Naive thymus-derived CD8-positive, alpha-beta T cell (primary cell): ENCODE measurements at regions not wholly inside any gene's neighbourhood (a gene's known extent, or its start where the extent isn't known, plus 50 kb on each side); places are given as distances from the start of the nearest gene placed in this dataset.
"Not testable (repeated sequence)": the region's sequence is repeated elsewhere in the genome, so short reads cannot be mapped to it uniquely, and the experiment has no call there.

Source experiments
- ATAC-seq, 2 donors: fragments of 150-1000 bp; cut with Tn5 transposase in 1 of 2; sonication (Bioruptor Pico), chemical (Tn5 transposase) in 1 of 2; 1 replicate in 1 of 2; 2 replicates in 1 of 2; pipeline ENCODE4 v1.10.0; 2021; ENCODE audit warnings: mild to moderate bottlenecking in 2 of 2, moderate library complexity in 2 of 2
- POLR2A ChIA-PET: fragments of 350-600 bp; sonication (Branson Sonifier 250); formaldehyde crosslinking; loops from one replicate; lab custom pipeline; 2021; ENCODE audit warnings: antibody characterized with exemption; lab: Charles Lee
- DNase-seq, 10 donors: peaks; one replicate each; pipeline versions ENCODE4 v3.0.0 to v3.0.0-alpha.2; 2020 to 2022
- H3K27ac Mint-ChIP-seq, 10 donors: one replicate each; pipeline ENCODE4 v1.8.0; 2020 to 2022; ENCODE audit warnings: mild to moderate bottlenecking in 10 of 10, mixed read lengths in 10 of 10, moderate library complexity in 4 of 10, inconsistent platforms in 1 of 10
- H3K27me3 Mint-ChIP-seq, 5 donors: one replicate each; pipeline ENCODE4 v1.8.0; 2021 to 2022; ENCODE audit warnings: mixed read lengths in 5 of 5
- H3K36me3 Mint-ChIP-seq, 3 donors: one replicate each; pipeline ENCODE4 v1.8.0; 2020 to 2022; ENCODE audit warnings: mixed read lengths in 3 of 3, mild to moderate bottlenecking in 2 of 3, inconsistent platforms in 1 of 3
- H3K4me1 Mint-ChIP-seq, 4 donors: one replicate each; pipeline ENCODE4 v1.8.0; 2021 to 2022; ENCODE audit warnings: mixed read lengths in 4 of 4
- H3K4me3 Mint-ChIP-seq, 10 donors: one replicate each; pipeline ENCODE4 v1.8.0; 2020 to 2022; ENCODE audit warnings: mild to moderate bottlenecking in 10 of 10, mixed read lengths in 10 of 10, moderate library complexity in 6 of 10, inconsistent platforms in 1 of 10
- H3K9me3 Mint-ChIP-seq, 9 donors: one replicate each; pipeline ENCODE4 v1.8.0; 2020 to 2022; ENCODE audit warnings: mixed read lengths in 9 of 9, mild to moderate bottlenecking in 3 of 9, inconsistent platforms in 1 of 9, moderate library complexity in 1 of 9

GRCh38 chr22:22296047-22296446, 51.5 kb downstream of the VPREB1 start:
- peaks cover 8 to 29% (median 23%) of the 10 kb centered on the region in 4 donors for H3K4me1 Mint-ChIP-seq
- H3K36me3 Mint-ChIP-seq, ATAC-seq, DNase-seq, H3K9me3 Mint-ChIP-seq, POLR2A ChIA-PET, H3K27me3 Mint-ChIP-seq, H3K27ac Mint-ChIP-seq: not testable (repeated sequence)
- peak overlapping the region in 8 of 10 donors; percentile 24 to 67 (median 51) for H3K4me3 Mint-ChIP-seq

GRCh38 chr22:22297159-22297793, 52.7 kb downstream of the VPREB1 start:
- H3K27me3 Mint-ChIP-seq, H3K9me3 Mint-ChIP-seq, H3K36me3 Mint-ChIP-seq, POLR2A ChIA-PET: not testable (repeated sequence)
- peak in 2 of 10 donors; percentile 2 to 14 for DNase-seq
- peak; percentile 3 to 14 for ATAC-seq
- peaks cover 15 to 39% (median 29%) of the 10 kb centered on the region in 4 donors for H3K4me1 Mint-ChIP-seq
- H3K27ac Mint-ChIP-seq: peak overlapping the region; percentile 11 to 93 (median 76)
- H3K4me3 Mint-ChIP-seq: peak overlapping the region; percentile 78 to 93 (median 87)

- not testable (repeated sequence) for H3K27me3 Mint-ChIP-seq, H3K9me3 Mint-ChIP-seq
- H3K27ac Mint-ChIP-seq: peak overlapping the region; percentile 11 to 93 (median 80)
- POLR2A ChIA-PET: interaction anchor here (0.7 kb wide), 1 partner anchor 217 kb away, joined by 3 read pairs; no protein-coding TSS in a partner anchor
- ATAC-seq (peak; percentile 96 to 98), DNase-seq (peak; percentile 68 to 87 (median 79))
- H3K4me1 Mint-ChIP-seq: peaks cover 15 to 40% (median 31%) of the 10 kb centered on the region in 4 donors
- H3K4me3 Mint-ChIP-seq: peak overlapping the region; percentile 78 to 93 (median 87)
- peaks cover 0 to 11% (median 4%) of the 10 kb centered on the region in 3 donors for H3K36me3 Mint-ChIP-seq
Measured at GRCh38 chr22:22297794-22298653, 53.4 kb downstream of the VPREB1 start.

DNA sequence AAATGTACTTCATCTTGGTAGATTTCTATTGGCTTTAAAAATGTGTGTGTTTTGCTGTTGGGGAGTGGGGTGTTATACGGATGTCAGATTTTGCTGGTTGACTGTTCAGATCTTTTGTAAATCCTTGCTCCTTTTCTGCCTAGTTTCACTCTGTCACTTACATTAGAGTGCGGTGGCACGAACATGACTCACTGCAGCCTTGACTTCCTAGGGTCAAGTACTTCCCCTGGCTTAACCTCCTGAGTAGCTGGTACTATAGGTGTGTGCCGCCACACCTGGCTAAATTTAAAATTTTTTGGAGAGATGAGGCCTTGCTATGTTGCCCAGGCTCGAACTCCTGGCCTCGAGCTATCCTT, 54.0 kb downstream of the VPREB1 start:
- peaks cover 15 to 40% (median 31%) of the 10 kb centered on the region in 4 donors for H3K4me1 Mint-ChIP-seq
- peak overlapping the region in 5 of 10 donors; percentile 74 to 87 (median 81) for H3K27ac Mint-ChIP-seq
- H3K36me3 Mint-ChIP-seq, H3K27me3 Mint-ChIP-seq, DNase-seq, POLR2A ChIA-PET, ATAC-seq, H3K9me3 Mint-ChIP-seq: not testable (repeated sequence)
- H3K4me3 Mint-ChIP-seq: peak overlapping the region; percentile 78 to 93 (median 87)

DNA sequence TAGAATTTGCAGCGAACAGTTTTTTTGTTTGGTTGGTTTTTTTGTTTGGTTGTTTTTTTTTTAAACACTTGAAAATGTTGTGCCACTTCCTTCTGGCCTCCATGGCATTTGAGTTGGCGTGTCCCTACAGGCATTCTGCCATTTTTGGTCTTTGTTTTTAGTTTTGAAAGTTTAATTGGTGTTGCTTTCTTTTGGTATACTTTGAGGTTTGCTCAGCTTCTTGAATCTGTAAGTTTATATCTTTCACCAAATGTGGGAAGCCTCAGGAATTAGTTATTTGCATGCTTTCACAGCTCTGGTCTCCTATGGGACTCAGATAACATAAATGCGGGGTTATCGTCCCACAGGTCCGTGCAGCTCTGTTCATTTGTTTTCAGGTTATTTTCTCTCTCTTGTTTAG, 55.9 kb downstream of the VPREB1 start:
- H3K9me3 Mint-ChIP-seq, ATAC-seq, DNase-seq, H3K27me3 Mint-ChIP-seq, POLR2A ChIA-PET: not testable (repeated sequence)
- H3K4me3 Mint-ChIP-seq: peak overlapping the region in 1 of 10 donors; percentile 36
- H3K27ac Mint-ChIP-seq: peak overlapping the region in 1 of 10 donors; percentile 59
- H3K4me1 Mint-ChIP-seq: peaks cover 18 to 40% (median 30%) of the 10 kb centered on the region in 4 donors
- H3K36me3 Mint-ChIP-seq: peaks cover 0 to 19% (median 4%) of the 10 kb centered on the region in 3 donors

DNA sequence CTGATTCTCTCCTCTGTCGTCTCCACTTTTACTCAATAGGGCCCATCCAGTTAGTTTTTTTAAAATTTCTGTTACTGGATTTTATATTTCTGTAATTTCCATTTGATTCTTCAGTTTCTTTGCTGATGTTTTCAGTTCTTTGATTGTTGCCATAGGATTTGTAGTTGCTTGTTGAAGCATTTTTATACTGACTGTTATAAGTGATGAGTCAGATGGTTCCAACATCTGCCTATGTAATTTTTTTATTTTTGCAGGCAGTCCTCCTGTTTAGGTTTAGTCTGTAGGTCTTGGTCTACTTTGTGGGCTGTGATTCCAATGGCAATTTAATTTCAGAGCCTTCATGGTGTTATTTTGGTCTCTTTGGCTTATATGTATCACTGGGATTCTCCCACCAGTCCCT, 56.4 kb downstream of the VPREB1 start:
- H3K4me3 Mint-ChIP-seq: peak overlapping the region in 7 of 10 donors; percentile 36 to 54 (median 45)
- H3K9me3 Mint-ChIP-seq, DNase-seq, H3K27me3 Mint-ChIP-seq, ATAC-seq, POLR2A ChIA-PET: not testable (repeated sequence)
- peaks cover 18 to 40% (median 29%) of the 10 kb centered on the region in 4 donors for H3K4me1 Mint-ChIP-seq
- H3K36me3 Mint-ChIP-seq: peaks cover 0 to 24% (median 6%) of the 10 kb centered on the region in 3 donors
- H3K27ac Mint-ChIP-seq: peak overlapping the region in 3 of 10 donors; percentile 29 to 62 (median 59)

- no peak for DNase-seq
- no peak for ATAC-seq
- H3K4me3 Mint-ChIP-seq: no peak overlapping the region
- H3K27me3 Mint-ChIP-seq: no peaks in the 10 kb centered on the region
- peaks cover 0 to 64% (median 21%) of the 10 kb centered on the region in 3 donors for H3K36me3 Mint-ChIP-seq
- peaks cover 0 to 3% (median 0%) of the 10 kb centered on the region in 9 donors for H3K9me3 Mint-ChIP-seq
- peaks cover 0 to 7% (median under 1%) of the 10 kb centered on the region in 4 donors for H3K4me1 Mint-ChIP-seq
- POLR2A ChIA-PET: no interaction called here
- peak overlapping the region in 1 of 10 donors; percentile 20 for H3K27ac Mint-ChIP-seq
Measured at GRCh38 chr22:22316589-22316988, 72.0 kb downstream of the VPREB1 start.

DNA sequence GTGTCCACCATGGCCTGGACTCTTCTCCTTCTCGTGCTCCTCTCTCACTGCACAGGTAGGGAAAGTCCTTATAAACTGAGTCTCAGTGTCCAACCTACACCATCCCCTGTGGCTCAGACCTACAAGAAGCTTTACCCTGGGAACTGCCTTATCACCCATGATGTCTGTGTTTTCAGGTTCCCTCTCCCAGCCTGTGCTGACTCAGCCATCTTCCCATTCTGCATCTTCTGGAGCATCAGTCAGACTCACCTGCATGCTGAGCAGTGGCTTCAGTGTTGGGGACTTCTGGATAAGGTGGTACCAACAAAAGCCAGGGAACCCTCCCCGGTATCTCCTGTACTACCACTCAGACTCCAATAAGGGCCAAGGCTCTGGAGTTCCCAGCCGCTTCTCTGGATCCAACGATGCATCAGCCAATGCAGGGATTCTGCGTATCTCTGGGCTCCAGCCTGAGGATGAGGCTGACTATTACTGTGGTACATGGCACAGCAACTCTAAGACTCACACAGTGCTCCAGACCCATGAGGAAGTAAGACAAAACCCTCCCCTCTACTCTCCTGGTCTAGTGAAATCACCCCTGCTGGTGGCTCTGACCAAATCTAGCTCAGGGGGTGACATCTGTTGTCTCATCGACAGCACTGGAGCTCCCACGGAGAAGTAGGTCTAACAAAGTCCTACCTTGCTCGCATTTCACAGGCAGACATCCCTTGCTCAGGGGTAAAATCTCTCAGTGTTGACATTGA, 74.3 kb downstream of the VPREB1 start:
- no peak overlapping the region for H3K4me3 Mint-ChIP-seq
- POLR2A ChIA-PET: no interaction called here
- H3K27ac Mint-ChIP-seq: peak overlapping the region in 6 of 10 donors; percentile 1 to 35 (median 10)
- peaks cover 0 to 11% (median 2%) of the 10 kb centered on the region in 4 donors for H3K4me1 Mint-ChIP-seq
- H3K27me3 Mint-ChIP-seq: no peaks in the 10 kb centered on the region
- no peak for DNase-seq
- ATAC-seq: no peak
- H3K9me3 Mint-ChIP-seq: peaks cover 0 to 3% (median 0%) of the 10 kb centered on the region in 9 donors
- H3K36me3 Mint-ChIP-seq: peaks cover 0 to 52% (median 19%) of the 10 kb centered on the region in 3 donors

- Mint-ChIP-seq H3K4me1 (peaks cover 0 to 13% (median 2%) of the 10 kb centered on the region in 4 donors), H3K27ac (peak overlapping the region in 2 of 10 donors; percentile 19 to 50), H3K36me3 (peaks cover 0 to 32% (median 3%) of the 10 kb centered on the region in 3 donors)
- ATAC-seq: peak; percentile 88 to 95
- peak; percentile 47 to 82 (median 63) for DNase-seq
- H3K27me3 Mint-ChIP-seq, H3K4me3 Mint-ChIP-seq, H3K9me3 Mint-ChIP-seq, POLR2A ChIA-PET: not testable (repeated sequence)
Measured at GRCh38 chr22:22321743-22322611, 77.4 kb downstream of the VPREB1 start.

- ATAC-seq (no peak), DNase-seq (no peak)
- Mint-ChIP-seq H3K27ac (no peak overlapping the region), H3K36me3 (peaks cover 0 to 24% (median 0%) of the 10 kb centered on the region in 3 donors), H3K4me3 (no peak overlapping the region), H3K27me3 (no peaks in the 10 kb centered on the region), H3K9me3 (no peaks in the 10 kb centered on the region), H3K4me1 (peaks cover 0 to 16% (median 2%) of the 10 kb centered on the region in 4 donors)
- POLR2A ChIA-PET: no interaction called here
Measured at GRCh38 chr22:22322792-22323191, 78.2 kb downstream of the VPREB1 start.

GRCh38 chr22:22327723-22328122, 83.1 kb downstream of the VPREB1 start:
- POLR2A ChIA-PET: no interaction called here
- Mint-ChIP-seq H3K9me3 (peaks cover 0 to 4% (median 0%) of the 10 kb centered on the region in 9 donors), H3K4me3 (no peak overlapping the region), H3K27me3 (peaks cover 6 to 27% (median 19%) of the 10 kb centered on the region in 5 donors), H3K27ac (peak overlapping the region in 1 of 10 donors; percentile 59), H3K4me1 (peaks cover 5 to 22% (median 7%) of the 10 kb centered on the region in 4 donors), H3K36me3 (peaks cover 0 to 4% (median 0%) of the 10 kb centered on the region in 3 donors)
- DNase-seq (no peak), ATAC-seq (no peak)
